ENCODE measurements at regions not wholly inside any gene's neighbourhood (a gene's known extent, or its start where the extent isn't known, plus 50 kb on each side); places are given as distances from the start of the nearest gene placed in this dataset.

GRCh38 chr12:93115646-93116045 lies 186.6 kb upstream of the EEA1 start:
- Histone ChIP-seq H3K27me3 (no peaks in the 10 kb centered on the region), H2AFZ (no peak overlapping the region), H3K4me1 (ENCODE audit: insufficient read depth) (peaks cover 18% of the 10 kb centered on the region), H3K9me3 (ENCODE audit: low read depth) (no peaks in the 10 kb centered on the region), H3K36me3 (replicated peaks; ENCODE audit: insufficient read depth, low read depth) (no peaks in the 10 kb centered on the region), H3K9me2 (replicated peaks; ENCODE audit: insufficient read depth) (no peaks in the 10 kb centered on the region), H3K79me2 (no peaks in the 10 kb centered on the region), H3K4me3 (no peak overlapping the region), H4K20me1 (ENCODE audit: insufficient read depth, poor library complexity, severe bottlenecking) (no peaks in the 10 kb centered on the region), H3K4me2 (no peak overlapping the region), H3K27ac (no peak overlapping the region)
- TF ChIP-seq EZH2 (IDR thresholded peaks at IDR 0.05; ENCODE audit: borderline replicate concordance) (no peak), EZH2phosphoT487 (IDR thresholded peaks at IDR 0.05; ENCODE audit: low read depth, severe bottlenecking, unreplicated experiment) (no peak), CTCF (IDR thresholded peaks at IDR 0.05; ENCODE audit: poor library complexity) (no peak)
- 75% methylated on average over 4 of the region's 4 CpGs for WGBS (ENCODE audit: low lambda C conversion rate, missing lambda C conversion rate)
- no peak for DNase-seq (ENCODE audit: low spot score)

GRCh38 chr12:93116632-93117031 lies 187.5 kb upstream of the EEA1 start:
- Histone ChIP-seq H2AFZ (no peak overlapping the region), H3K79me2 (no peaks in the 10 kb centered on the region), H3K27ac (no peak overlapping the region), H3K4me3 (no peak overlapping the region), H3K36me3 (replicated peaks; ENCODE audit: insufficient read depth, low read depth) (no peaks in the 10 kb centered on the region), H3K4me2 (no peak overlapping the region), H4K20me1 (ENCODE audit: insufficient read depth, poor library complexity, severe bottlenecking) (no peaks in the 10 kb centered on the region), H3K9me3 (ENCODE audit: low read depth) (no peaks in the 10 kb centered on the region), H3K27me3 (no peaks in the 10 kb centered on the region), H3K9me2 (replicated peaks; ENCODE audit: insufficient read depth) (no peaks in the 10 kb centered on the region), H3K4me1 (ENCODE audit: insufficient read depth) (peaks cover 25% of the 10 kb centered on the region)
- TF ChIP-seq EZH2 (IDR thresholded peaks at IDR 0.05; ENCODE audit: borderline replicate concordance) (no peak), EZH2phosphoT487 (IDR thresholded peaks at IDR 0.05; ENCODE audit: low read depth, severe bottlenecking, unreplicated experiment) (no peak), CTCF (IDR thresholded peaks at IDR 0.05; ENCODE audit: poor library complexity) (no peak)
- WGBS (ENCODE audit: low lambda C conversion rate, missing lambda C conversion rate), result 94% methylated on average over 4 of the region's 4 CpGs
- no peak for DNase-seq (ENCODE audit: low spot score)

- H4K20me1 ChIP-seq (ENCODE audit: insufficient read depth, poor library complexity, severe bottlenecking), result no peaks in the 10 kb centered on the region
- WGBS (ENCODE audit: low lambda C conversion rate, missing lambda C conversion rate), result 61% methylated on average over 4 of the region's 4 CpGs
Observed at GRCh38 chr12:93121729-93122488, 192.8 kb upstream of the EEA1 start.

More at GRCh38 chr12:93121729-93122488, 192.8 kb upstream of the EEA1 start:
- no peak for DNase-seq (ENCODE audit: low spot score)
- H3K4me3 ChIP-seq, result no peak overlapping the region
- H3K4me2 ChIP-seq, result peak overlapping the region; percentile 55
- H3K9me3 ChIP-seq (ENCODE audit: low read depth), result no peaks in the 10 kb centered on the region
- no peaks in the 10 kb centered on the region for H3K27me3 ChIP-seq
- H2AFZ ChIP-seq, result no peak overlapping the region
- H3K9me2 ChIP-seq (replicated peaks; ENCODE audit: insufficient read depth), result no peaks in the 10 kb centered on the region
- H3K79me2 ChIP-seq, result no peaks in the 10 kb centered on the region
- peak overlapping the region; percentile 90 for H3K27ac ChIP-seq
- H3K4me1 ChIP-seq (ENCODE audit: insufficient read depth), result peaks cover 24% of the 10 kb centered on the region
- no peaks in the 10 kb centered on the region for H3K36me3 ChIP-seq (replicated peaks; ENCODE audit: insufficient read depth, low read depth)
- TF ChIP-seq EZH2phosphoT487 (IDR thresholded peaks at IDR 0.05; ENCODE audit: low read depth, severe bottlenecking, unreplicated experiment) (no peak), EZH2 (IDR thresholded peaks at IDR 0.05; ENCODE audit: borderline replicate concordance) (no peak), CTCF (IDR thresholded peaks at IDR 0.05; ENCODE audit: poor library complexity) (no peak)
